ENCODE measurements at regions not wholly inside any gene's neighbourhood (a gene's known extent, or its start where the extent isn't known, plus 50 kb on each side); places are given as distances from the start of the nearest gene placed in this dataset.

DNA sequence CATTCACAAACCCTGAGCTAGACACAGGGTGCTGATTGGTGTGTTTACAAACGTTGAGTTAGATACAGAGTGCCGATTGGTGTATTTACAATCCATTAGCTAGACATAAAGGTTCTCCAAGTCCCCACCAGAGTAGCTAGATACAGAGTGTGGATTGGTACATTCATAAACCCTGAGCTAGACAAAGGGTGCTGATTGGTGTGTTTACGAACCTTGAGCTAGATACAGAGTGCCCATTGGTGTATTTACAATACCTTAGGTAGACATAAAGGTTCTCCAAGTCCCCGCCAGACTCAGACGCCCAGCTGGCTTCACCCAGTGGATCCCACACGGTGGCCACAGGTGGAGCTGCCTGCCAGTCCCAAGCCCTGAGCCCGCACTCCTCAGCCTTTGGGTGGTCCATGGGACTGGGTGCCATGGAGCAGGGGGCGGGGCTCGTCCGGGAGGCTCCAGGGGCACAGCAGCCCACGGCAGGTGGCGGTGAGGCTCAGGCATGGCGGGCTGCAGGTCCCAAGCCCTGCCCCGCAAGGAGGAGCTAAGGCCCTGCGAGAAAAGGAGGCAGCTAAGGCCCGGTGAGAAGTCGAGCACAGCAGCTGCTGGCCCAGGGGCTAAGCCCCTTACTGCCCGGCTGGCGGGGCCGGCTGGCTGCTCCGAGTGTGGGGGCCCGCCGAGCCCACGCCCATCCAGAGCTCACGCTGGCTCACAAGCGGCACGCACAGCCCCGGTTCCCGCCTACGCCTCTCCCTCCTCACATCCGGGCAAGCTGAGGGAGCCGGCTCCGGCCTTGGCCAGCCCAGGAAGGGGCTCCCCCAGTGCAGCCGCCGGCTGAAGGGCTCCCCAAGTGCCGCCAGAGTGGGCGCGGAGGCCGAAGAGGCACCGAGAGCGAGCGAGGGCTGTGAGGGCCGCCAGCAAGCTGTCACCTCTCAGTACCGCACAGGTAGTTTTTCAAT lies 1039.2 kb upstream of the CDH9 start (continued):
- TF ChIP-seq TCF12 (IDR thresholded peaks at IDR 0.05) (no peak), POLR2AphosphoS5 (IDR thresholded peaks at IDR 0.05; ENCODE audit: low read depth, low read length) (no peak)
- TF ChIP-seq, protein P1, sequence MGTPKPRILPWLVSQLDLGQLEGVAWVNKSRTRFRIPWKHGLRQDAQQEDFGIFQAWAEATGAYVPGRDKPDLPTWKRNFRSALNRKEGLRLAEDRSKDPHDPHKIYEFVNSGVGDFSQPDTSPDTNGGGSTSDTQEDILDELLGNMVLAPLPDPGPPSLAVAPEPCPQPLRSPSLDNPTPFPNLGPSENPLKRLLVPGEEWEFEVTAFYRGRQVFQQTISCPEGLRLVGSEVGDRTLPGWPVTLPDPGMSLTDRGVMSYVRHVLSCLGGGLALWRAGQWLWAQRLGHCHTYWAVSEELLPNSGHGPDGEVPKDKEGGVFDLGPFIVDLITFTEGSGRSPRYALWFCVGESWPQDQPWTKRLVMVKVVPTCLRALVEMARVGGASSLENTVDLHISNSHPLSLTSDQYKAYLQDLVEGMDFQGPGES (IDR thresholded peaks at IDR 0.05; ENCODE audit: low read depth, low read length) = no peak
- TF ChIP-seq, protein P2, sequence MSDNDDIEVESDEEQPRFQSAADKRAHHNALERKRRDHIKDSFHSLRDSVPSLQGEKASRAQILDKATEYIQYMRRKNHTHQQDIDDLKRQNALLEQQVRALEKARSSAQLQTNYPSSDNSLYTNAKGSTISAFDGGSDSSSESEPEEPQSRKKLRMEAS (IDR thresholded peaks at IDR 0.05; ENCODE audit: low read depth) = no peak

DNA sequence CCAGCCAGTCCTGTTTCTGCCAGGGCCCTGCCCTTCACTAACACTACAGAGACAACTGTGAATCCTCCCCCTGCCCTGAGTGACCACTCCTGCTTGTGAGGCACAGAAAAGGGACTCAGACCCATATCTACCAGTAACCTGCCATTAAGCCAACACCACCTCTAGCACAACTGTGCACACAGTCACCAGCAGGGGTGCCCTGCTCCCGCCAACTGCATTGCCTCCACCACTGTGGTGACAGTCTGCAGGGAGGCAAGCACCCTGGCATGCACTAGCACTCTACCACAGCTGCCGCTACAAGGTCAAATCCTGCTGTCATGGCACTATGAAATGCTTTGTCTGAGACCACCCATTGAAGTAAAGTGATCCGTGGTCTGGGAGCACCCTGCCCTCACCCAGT lies 1028.5 kb upstream of the CDH9 start:
- H3K4me2 ChIP-seq = no peak overlapping the region
- WGBS (ENCODE audit: low lambda C conversion rate) = 27% methylated on average over 2 of the region's 3 CpGs
- no peak overlapping the region for H2AFZ ChIP-seq (ENCODE audit: low read depth)
- no peaks in the 10 kb centered on the region for H3K79me2 ChIP-seq (ENCODE audit: insufficient read depth)
- no peaks in the 10 kb centered on the region for H3K36me3 ChIP-seq (replicated peaks in 1 of 2; ENCODE audit: control insufficient read depth in 1 of 2, insufficient read depth in 2 of 2, low read length in 1 of 2)
- no peaks in the 10 kb centered on the region for H3F3A ChIP-seq (replicated peaks; ENCODE audit: insufficient read depth)
- POLR2A ChIA-PET = no interaction called here
- H4K20me1 ChIP-seq (ENCODE audit: insufficient read depth) = no peaks in the 10 kb centered on the region
- H3K27me3 ChIP-seq (ENCODE audit: insufficient read depth) = no peaks in the 10 kb centered on the region
- H3K9me3 ChIP-seq = no peaks in the 10 kb centered on the region
- CTCF ChIA-PET = no interaction called here
- no peak overlapping the region for H3K4me3 ChIP-seq (ENCODE audit: low read depth in 2 of 2, low read length in 1 of 2)
- TF ChIP-seq EP300 (IDR thresholded peaks at IDR 0.05; ENCODE audit: borderline replicate concordance in 1 of 2, low read depth in 1 of 2, low read length in 1 of 2) (no peak), RCOR1 (IDR thresholded peaks at IDR 0.05; ENCODE audit: low read length) (no peak), RXRA (IDR thresholded peaks at IDR 0.05; ENCODE audit: borderline replicate concordance, low read depth) (no peak), POLR2AphosphoS5 (IDR thresholded peaks at IDR 0.05; ENCODE audit: low read depth, low read length) (no peak), ELF1 (IDR thresholded peaks at IDR 0.05) (no peak), TCF12 (IDR thresholded peaks at IDR 0.05) (no peak), RAD21 (IDR thresholded peaks at IDR 0.05; ENCODE audit: low read length) (no peak), FOXM1 (IDR thresholded peaks at IDR 0.05; ENCODE audit: low read depth) (no peak), NFIC (IDR thresholded peaks at IDR 0.05; ENCODE audit: borderline replicate concordance) (no peak), YY1 (IDR thresholded peaks at IDR 0.05; ENCODE audit: low read depth) (no peak), NRF1 (IDR thresholded peaks at IDR 0.05; ENCODE audit: low read depth, low read length) (no peak), TEAD4 (IDR thresholded peaks at IDR 0.05; ENCODE audit: borderline replicate concordance, insufficient read depth) (no peak), GATA2 (CRISPR knock-in tag; IDR thresholded peaks at IDR 0.05) (no peak), JUND (IDR thresholded peaks at IDR 0.05) (no peak), MEF2A (IDR thresholded peaks at IDR 0.05; ENCODE audit: borderline replicate concordance, low read depth) (no peak)
- TF ChIP-seq, protein P3, sequence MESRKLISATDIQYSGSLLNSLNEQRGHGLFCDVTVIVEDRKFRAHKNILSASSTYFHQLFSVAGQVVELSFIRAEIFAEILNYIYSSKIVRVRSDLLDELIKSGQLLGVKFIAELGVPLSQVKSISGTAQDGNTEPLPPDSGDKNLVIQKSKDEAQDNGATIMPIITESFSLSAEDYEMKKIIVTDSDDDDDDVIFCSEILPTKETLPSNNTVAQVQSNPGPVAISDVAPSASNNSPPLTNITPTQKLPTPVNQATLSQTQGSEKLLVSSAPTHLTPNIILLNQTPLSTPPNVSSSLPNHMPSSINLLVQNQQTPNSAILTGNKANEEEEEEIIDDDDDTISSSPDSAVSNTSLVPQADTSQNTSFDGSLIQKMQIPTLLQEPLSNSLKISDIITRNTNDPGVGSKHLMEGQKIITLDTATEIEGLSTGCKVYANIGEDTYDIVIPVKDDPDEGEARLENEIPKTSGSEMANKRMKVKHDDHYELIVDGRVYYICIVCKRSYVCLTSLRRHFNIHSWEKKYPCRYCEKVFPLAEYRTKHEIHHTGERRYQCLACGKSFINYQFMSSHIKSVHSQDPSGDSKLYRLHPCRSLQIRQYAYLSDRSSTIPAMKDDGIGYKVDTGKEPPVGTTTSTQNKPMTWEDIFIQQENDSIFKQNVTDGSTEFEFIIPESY (IDR thresholded peaks at IDR 0.05; ENCODE audit: borderline replicate concordance, low read depth) = no peak
- TF ChIP-seq, protein P4, sequence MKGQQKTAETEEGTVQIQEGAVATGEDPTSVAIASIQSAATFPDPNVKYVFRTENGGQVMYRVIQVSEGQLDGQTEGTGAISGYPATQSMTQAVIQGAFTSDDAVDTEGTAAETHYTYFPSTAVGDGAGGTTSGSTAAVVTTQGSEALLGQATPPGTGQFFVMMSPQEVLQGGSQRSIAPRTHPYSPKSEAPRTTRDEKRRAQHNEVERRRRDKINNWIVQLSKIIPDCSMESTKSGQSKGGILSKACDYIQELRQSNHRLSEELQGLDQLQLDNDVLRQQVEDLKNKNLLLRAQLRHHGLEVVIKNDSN (IDR thresholded peaks at IDR 0.05; ENCODE audit: borderline replicate concordance, low read depth) = no peak
- TF ChIP-seq, protein P5, sequence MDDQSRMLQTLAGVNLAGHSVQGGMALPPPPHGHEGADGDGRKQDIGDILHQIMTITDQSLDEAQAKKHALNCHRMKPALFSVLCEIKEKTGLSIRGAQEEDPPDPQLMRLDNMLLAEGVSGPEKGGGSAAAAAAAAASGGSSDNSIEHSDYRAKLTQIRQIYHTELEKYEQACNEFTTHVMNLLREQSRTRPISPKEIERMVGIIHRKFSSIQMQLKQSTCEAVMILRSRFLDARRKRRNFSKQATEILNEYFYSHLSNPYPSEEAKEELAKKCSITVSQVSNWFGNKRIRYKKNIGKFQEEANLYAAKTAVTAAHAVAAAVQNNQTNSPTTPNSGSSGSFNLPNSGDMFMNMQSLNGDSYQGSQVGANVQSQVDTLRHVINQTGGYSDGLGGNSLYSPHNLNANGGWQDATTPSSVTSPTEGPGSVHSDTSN (IDR thresholded peaks at IDR 0.05) = no peak
- TF ChIP-seq, protein P6, sequence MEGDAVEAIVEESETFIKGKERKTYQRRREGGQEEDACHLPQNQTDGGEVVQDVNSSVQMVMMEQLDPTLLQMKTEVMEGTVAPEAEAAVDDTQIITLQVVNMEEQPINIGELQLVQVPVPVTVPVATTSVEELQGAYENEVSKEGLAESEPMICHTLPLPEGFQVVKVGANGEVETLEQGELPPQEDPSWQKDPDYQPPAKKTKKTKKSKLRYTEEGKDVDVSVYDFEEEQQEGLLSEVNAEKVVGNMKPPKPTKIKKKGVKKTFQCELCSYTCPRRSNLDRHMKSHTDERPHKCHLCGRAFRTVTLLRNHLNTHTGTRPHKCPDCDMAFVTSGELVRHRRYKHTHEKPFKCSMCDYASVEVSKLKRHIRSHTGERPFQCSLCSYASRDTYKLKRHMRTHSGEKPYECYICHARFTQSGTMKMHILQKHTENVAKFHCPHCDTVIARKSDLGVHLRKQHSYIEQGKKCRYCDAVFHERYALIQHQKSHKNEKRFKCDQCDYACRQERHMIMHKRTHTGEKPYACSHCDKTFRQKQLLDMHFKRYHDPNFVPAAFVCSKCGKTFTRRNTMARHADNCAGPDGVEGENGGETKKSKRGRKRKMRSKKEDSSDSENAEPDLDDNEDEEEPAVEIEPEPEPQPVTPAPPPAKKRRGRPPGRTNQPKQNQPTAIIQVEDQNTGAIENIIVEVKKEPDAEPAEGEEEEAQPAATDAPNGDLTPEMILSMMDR (IDR thresholded peaks at IDR 0.05) = no peak
- TF ChIP-seq, protein P7, sequence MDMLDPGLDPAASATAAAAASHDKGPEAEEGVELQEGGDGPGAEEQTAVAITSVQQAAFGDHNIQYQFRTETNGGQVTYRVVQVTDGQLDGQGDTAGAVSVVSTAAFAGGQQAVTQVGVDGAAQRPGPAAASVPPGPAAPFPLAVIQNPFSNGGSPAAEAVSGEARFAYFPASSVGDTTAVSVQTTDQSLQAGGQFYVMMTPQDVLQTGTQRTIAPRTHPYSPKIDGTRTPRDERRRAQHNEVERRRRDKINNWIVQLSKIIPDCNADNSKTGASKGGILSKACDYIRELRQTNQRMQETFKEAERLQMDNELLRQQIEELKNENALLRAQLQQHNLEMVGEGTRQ (IDR thresholded peaks at IDR 0.05; ENCODE audit: borderline replicate concordance, low read depth, low read length) = no peak
- no peaks in the 10 kb centered on the region for H3K9me2 ChIP-seq
- DNase-seq = no peak
- no peak overlapping the region for H3K27ac ChIP-seq (ENCODE audit: low read depth in 2 of 2, low read length in 1 of 2)
- no peak overlapping the region for H3K9ac ChIP-seq
- H3K4me1 ChIP-seq (ENCODE audit: control insufficient read depth in 1 of 2, insufficient read depth in 2 of 2, low read depth in 1 of 2, low read length in 1 of 2) = no peaks in the 10 kb centered on the region

Data from SK-N-SH (cell line).